ENCODE measurements at regions not wholly inside any gene's neighbourhood (a gene's known extent, or its start where the extent isn't known, plus 50 kb on each side); places are given as distances from the start of the nearest gene placed in this dataset.

DNA sequence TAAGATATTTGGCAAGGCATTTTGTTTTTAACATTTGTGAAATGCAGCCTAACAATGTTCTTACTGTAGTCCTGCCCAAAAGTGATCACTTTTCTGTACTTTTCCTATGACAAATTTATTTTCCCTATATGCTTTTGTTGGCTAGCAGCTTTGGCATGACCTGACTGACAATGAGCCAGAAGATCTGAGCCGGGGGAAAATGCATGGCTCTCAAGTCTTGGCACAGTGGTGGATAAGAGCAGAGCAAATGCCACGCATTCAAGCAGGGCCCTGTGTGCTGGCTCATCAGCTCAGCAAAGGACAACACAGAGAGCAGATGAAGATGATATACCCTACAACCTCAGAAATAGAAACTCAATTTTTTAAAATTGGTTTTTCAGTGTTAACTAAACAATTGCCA, 187.3 kb downstream of the ANAPC10 start:
- no peak for DNase-seq (ENCODE audit: low spot score in 2 of 2)
- Histone ChIP-seq H3K36me3 (no peaks in the 10 kb centered on the region), H3K27me3 (no peaks in the 10 kb centered on the region), H3K4me1 (peaks cover 0 to 4% (median 0%) of the 10 kb centered on the region in 4 donors), H3K4me3 (no peak overlapping the region), H3K9me3 (no peaks in the 10 kb centered on the region), H3K27ac (no peak overlapping the region)
- TF ChIP-seq POLR2A (IDR thresholded peaks at IDR 0.05) (no peak), EP300 (IDR thresholded peaks at IDR 0.05) (no peak)
- TF ChIP-seq, protein P1, sequence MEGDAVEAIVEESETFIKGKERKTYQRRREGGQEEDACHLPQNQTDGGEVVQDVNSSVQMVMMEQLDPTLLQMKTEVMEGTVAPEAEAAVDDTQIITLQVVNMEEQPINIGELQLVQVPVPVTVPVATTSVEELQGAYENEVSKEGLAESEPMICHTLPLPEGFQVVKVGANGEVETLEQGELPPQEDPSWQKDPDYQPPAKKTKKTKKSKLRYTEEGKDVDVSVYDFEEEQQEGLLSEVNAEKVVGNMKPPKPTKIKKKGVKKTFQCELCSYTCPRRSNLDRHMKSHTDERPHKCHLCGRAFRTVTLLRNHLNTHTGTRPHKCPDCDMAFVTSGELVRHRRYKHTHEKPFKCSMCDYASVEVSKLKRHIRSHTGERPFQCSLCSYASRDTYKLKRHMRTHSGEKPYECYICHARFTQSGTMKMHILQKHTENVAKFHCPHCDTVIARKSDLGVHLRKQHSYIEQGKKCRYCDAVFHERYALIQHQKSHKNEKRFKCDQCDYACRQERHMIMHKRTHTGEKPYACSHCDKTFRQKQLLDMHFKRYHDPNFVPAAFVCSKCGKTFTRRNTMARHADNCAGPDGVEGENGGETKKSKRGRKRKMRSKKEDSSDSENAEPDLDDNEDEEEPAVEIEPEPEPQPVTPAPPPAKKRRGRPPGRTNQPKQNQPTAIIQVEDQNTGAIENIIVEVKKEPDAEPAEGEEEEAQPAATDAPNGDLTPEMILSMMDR (IDR thresholded peaks at IDR 0.05), result no peak
- WGBS, 2 donors, result 37 to 57% methylated on average over 2 of the region's 2 CpGs
